ENCODE measurements at regions not wholly inside any gene's neighbourhood (a gene's known extent, or its start where the extent isn't known, plus 50 kb on each side); places are given as distances from the start of the nearest gene placed in this dataset.
"Not testable (repeated sequence)": the region's sequence is repeated elsewhere in the genome, so short reads cannot be mapped to it uniquely, and the experiment has no call there.

DNA sequence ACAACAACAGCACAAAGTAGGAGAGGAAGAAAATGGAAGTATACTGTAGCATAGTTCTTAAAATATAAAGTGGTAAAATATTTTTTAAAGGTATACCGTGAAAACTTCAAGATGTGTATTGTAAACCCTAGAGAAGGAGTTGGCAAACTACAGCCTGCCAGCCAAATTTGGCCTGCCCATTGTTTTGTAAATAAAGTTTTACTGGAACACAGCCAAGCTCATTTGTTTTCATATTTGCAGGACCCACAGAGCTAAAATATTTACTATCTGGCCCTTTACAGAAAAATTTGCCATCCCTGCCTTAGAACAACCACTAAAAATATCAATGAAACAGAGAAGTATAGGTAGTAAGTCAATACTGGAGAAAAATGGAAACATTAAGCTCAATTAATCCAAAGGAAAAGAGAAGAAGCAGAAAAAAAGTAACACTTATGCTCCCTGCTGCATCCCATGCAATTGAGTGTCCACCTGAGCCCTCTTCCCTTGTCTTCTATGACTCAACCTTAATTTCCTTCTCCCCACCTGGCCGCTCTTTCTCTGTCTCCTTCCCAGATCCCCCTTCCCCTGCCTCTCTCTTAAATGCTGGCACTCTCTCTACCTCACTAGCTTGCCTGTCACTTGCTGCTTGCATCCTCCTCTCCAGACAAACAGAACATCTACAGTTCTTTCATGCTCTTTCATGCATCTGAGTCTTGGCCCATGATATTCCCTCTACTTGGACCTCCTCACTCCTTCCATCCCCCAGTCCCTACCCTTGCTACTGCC is 50.6 kb upstream of the FER start:
- in situ Hi-C loops (cut with HindIII; ENCODE audit: low pct_ligation_motif_present, low pct_unique_long_range_greater_than_20kb, low sequenced_read_pairs): no loop called here
- no peak for DNase-seq

DNA sequence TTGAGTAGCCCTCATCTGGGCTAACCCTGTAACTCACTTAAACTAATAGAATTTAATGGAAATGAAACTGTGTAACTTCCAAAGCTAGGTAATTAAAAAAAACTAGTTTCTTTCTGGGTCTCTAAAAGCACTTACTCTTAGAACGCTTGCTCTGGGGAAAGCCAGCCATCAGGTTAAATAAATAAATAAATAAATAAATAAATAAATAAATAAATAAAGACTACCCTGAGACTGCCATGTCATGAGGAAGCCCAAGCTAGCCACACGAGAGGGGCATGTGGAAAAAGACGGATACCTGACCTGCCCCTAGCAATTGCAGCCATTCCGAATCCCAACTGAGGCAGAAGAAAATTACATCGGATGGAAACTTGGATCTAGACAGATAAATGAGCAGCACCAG is 51.3 kb upstream of the FER start:
- in situ Hi-C loops (cut with HindIII; ENCODE audit: low pct_ligation_motif_present, low pct_unique_long_range_greater_than_20kb, low sequenced_read_pairs): no loop called here
- no peak for DNase-seq

DNA sequence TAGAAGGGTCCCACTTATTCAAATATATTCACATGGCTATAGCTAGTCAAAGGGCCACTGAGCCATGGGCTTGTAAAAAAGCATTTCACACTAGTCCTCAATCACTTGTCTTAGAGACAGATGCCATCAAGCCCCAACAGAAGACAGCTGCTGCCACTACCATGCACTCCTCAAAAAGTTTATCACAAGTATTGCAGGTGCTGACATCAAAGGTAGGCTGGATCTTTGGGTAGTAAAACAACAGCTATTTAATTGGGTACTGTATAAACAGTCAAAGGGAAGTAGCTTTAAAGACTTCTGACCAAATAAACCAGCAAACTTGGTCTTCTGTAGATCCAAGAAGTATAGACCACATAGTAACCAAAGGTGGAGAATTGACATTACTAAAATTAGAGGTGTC is 59.2 kb upstream of the FER start:
- DNase-seq: no peak
- in situ Hi-C loops (cut with HindIII; ENCODE audit: low pct_ligation_motif_present, low pct_unique_long_range_greater_than_20kb, low sequenced_read_pairs): no loop called here

DNA sequence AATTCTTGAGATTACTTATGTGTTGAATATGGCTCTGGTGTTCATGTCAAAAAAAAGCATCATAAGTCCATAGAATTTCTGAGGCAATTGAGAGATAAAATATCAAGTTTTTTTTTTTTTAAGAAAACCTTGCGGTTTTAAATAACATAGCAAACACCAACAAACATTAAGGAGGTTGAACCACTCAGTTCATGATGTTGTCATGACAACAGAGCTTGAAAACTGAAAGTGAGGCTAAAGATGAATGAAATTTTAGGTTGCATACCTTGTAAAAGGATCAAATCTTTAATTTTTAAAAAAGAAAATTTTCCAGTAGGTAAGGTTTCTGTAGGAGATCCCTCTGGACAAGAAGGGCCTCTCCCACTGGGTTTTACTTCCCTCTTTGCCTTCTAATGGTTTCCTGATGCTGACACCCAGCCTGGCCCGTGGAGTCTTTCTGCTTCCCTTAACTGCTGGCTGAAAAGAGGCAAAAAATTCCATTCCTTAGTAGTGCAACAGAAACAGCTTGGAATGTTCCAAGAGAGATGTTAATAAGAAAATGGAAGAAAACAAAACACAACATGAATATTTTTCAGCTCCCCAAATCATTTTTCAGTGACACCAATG is 60.0 kb upstream of the FER start:
- in situ Hi-C loops (cut with HindIII; ENCODE audit: low pct_ligation_motif_present, low pct_unique_long_range_greater_than_20kb, low sequenced_read_pairs): no loop called here
- no peak for DNase-seq

DNA sequence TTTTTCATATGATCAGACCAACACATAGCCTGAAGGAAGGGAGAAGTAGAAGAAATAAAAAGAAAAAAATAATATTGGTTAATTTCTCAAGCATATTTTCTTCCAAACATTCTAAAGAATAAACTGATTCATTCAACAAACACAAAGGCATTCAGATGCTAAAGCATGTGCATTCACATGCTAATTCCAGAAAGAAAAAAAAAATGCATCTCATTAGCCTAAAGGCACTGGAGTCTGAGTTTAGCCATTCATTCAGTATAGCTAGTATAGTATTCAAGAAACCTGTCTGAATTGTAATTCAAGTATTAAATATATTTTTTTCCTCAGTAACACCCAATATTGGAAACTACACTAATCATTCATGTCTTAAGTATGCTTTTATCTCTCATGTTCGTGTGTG is 61.0 kb upstream of the FER start:
- no peak for DNase-seq
- in situ Hi-C loops (cut with HindIII; ENCODE audit: low pct_ligation_motif_present, low pct_unique_long_range_greater_than_20kb, low sequenced_read_pairs): no loop called here

DNA sequence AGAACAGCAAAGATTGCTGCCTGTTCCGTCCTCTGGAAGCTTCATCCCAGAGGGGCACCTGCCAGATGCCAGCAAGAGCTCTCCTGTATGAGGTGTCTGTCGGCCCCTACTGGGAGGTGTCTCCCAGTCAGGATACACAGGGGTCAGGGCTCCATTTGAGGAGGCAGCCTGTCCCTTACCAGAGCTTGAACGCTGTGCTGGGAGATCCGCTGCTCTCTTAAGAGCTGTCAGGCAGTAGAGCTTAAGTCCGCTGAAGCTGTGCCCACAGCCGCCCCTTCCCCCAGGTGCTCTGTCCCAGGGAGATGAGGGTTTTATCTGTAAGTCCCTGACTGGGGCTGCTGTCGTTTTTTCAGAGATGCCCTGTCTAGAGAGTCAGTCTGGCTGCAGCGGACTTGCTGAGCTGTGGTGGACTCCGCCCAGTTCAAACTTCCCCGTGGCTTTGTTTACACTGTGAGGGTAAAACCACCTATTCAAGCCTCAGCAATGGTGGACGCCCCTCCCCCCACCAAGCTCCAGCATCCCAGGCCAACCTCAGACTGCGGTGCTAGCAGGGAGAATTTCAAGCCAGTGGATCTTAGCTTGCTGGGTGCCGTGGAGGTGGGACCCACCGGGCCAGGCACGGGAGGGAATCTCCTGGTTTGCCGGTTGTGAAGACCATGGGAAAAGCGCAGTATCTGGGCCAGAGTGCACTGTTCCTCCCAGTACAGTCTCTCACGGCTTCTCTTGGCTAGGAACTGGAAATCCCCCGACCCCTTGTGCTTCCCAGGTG is 62.1 kb upstream of the FER start:
- in situ Hi-C loops (cut with HindIII; ENCODE audit: low pct_ligation_motif_present, low pct_unique_long_range_greater_than_20kb, low sequenced_read_pairs); DNase-seq: not testable (repeated sequence)

DNA sequence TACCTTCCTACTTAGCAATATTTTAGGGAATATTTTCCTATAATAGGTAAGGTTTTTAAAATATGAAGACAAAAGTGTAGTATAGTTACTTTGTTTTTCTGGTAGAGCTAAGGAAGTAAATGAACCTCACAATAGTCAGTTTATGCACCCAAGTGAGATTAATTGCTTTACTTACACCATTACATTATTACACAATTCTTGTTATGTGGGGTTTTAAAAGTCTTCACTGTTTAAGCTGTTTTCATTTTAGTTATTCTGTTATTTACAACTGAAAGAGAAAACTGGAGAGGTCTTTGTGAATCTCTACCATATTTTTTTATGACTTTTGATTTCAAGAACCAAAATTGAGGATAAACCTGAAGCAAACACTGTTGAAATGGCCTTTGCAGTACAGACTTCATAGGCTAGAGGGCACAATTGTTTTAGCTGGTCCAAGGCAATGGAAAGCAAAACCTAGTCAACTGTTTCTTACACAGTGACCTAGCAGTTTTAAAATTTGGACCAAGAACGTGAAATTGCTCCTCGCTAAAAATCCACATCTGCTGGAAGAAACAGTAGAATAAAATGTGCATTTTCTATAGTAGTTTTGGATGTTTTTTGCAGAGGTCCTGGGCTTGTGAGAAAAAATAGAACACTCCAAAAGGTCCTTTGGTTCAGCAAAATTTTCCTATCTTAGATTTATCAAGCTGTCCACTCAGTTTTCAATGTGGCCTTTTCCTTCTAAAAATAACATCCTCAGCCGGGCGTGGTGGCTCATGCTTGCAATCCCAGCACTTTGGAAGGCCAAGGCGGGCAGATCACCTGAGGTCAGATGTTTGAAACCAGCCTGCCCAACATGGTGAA is 66.4 kb upstream of the FER start:
- in situ Hi-C loops (cut with HindIII; ENCODE audit: low pct_ligation_motif_present, low pct_unique_long_range_greater_than_20kb, low sequenced_read_pairs): no loop called here
- peak; percentile 60 for DNase-seq

DNA sequence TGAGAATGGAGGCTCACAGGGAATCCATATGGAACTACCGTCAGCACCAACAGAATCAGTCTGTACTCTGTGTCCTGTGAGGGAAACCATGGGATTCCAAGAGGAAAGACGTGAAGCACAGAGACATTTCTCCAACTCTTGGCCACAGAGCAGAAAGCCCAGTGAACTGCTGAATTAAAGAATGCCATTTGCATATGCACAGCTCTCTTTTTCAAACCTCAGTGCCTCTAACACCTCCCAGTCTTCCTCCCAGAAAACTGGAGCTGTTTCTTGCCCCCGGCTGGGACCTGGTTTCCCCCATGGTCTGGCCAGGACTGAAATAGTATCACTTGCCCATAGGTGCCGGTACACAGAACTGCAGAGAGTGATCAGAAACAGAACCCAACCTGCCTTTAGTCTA is 69.6 kb upstream of the FER start:
- in situ Hi-C loops (cut with HindIII; ENCODE audit: low pct_ligation_motif_present, low pct_unique_long_range_greater_than_20kb, low sequenced_read_pairs): no loop called here
- DNase-seq: no peak

DNA sequence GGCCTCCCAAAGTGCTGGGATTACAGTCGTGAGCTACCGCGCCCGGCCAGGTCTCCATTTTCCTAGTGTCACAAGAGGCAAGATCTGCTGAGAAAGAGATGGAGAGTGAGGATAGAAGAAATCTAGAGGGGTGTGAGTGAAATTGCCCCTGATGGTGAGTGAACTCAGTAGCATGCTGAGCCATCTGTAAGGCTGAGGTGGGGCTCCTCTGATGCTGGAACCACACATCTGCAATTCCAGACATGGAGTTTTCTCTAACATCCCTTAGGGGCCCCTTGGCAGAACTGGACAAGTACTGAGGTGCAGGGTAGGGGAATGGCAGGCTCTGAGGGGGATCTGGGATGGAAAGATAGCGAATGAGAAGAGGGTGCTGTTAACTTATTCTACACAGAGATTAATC is 72.0 kb upstream of the FER start:
- no peak for DNase-seq
- in situ Hi-C loops (cut with HindIII; ENCODE audit: low pct_ligation_motif_present, low pct_unique_long_range_greater_than_20kb, low sequenced_read_pairs): no loop called here

DNA sequence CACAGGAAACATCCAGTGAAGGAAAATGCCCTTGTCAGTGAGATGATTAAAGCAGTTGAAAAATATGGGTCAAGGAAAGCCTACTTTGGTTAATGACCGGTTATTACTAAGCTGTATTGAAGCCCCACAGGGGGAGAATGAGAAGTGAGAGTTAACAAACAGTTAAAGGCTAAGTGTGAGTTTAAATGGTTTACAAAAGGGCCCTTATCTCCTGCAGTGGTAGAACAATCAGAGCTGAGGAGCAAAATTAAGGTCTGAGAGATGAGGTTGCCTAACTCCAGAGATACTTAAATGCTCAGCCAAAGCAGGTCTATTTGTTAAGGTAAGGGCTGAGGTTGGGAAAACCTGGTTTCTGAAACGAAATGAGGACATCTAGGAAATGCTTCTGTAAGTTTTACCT is 75.1 kb upstream of the FER start:
- no peak for DNase-seq
- in situ Hi-C loops (cut with HindIII; ENCODE audit: low pct_ligation_motif_present, low pct_unique_long_range_greater_than_20kb, low sequenced_read_pairs): no loop called here

DNA sequence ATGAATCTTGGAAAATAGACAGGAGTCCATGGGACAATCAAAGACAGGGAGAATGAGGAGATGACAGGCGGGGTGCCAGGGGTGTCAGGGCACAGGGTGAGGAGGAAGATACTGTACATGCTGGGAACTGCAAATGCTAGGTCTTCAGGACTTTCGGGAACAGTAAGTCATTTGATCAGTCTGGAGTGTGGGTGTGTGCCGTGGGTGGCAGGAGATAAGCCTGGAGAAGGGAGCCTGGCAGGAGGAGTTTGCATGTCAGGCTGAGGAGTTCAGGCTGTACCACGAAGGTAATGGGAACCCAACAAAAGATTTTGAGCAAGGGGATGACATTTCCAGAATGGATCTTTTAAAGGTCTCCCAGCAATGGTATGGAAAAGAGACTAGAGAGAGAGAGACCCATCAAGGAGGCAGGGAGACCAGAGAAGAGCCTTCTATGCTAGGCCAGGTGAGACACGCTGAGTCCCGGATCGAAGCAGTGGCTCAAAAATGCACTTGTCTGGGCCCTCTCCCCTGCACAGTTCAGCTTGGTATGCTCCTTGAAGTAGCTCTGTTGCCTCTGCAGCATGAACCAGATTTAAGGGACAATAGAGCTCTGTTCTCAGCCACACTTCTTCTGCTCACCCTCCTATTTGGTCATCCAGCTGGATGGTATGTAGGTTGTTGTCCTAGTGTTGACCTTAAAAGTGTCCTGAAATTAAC is 77.0 kb upstream of the FER start:
- in situ Hi-C loops (cut with HindIII; ENCODE audit: low pct_ligation_motif_present, low pct_unique_long_range_greater_than_20kb, low sequenced_read_pairs): no loop called here
- DNase-seq: no peak

DNA sequence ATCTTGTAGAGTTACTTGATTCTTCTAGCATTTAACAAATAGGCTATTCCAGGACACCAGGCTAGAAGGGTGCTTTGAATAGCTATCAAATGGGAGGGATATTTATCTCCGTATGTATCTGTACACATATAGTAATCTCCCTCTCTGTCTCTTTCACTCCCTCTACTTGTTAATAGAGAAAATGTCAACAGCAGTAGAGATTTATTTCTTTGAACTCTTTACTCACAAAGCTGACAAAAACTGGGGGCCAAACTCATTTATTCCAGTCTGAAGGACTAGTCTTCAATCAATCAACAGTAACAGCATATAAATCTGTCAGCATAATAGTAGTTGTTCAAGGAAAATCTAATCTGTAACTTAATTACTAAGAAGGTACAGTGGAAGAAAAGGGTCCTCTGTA is 78.2 kb upstream of the FER start:
- in situ Hi-C loops (cut with HindIII; ENCODE audit: low pct_ligation_motif_present, low pct_unique_long_range_greater_than_20kb, low sequenced_read_pairs): no loop called here
- no peak for DNase-seq

DNA sequence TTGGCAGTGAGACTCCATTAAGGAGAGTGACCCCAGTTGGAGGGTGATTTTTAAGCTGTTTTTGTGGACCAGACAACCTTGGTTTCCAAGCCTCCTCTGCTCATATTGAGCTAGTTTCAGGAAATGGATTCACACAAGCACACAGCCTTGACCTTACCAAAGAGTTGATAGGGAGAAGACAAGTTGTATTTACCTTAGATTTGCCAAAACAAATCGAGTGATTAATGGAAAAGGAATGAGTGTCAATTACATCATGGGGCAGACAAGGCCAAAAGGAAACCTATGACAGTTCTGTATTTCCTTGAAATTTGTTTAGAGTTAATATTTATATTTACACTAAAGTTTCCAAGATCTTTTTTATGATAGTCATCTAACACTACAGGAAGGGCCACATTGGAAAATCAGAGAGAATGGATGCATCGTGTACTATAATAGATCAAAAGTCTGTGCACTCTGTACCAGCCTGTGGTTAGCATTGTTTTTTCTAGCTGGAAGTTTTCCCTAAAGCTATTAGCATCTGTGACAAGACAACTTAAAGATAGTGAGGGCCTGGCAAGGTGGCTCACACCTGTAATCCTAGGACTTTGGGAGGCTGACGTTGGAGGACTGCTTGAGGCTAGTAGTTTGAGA is 86.0 kb upstream of the FER start:
- no peak for DNase-seq
- in situ Hi-C loops (cut with HindIII; ENCODE audit: low pct_ligation_motif_present, low pct_unique_long_range_greater_than_20kb, low sequenced_read_pairs): no loop called here

DNA sequence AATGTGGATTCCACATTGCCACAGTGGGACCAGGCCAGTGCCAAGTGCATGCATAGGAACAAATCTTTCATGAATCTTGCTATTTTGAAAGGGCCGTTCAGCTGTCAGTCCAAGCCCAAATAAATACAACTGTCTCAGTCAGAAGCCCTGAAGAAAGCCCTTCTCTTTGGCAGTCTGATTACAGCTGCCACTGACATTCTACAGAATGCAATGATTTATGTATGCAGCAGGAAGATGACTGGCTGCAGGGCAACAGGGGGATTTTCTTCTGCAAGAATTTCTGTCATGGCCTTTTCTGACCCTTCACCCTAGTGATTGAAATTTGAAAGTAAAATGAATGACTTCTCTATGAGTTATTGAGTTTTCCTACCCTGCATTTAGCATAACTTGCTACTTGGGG is 86.7 kb upstream of the FER start:
- in situ Hi-C loops (cut with HindIII; ENCODE audit: low pct_ligation_motif_present, low pct_unique_long_range_greater_than_20kb, low sequenced_read_pairs): no loop called here
- DNase-seq: no peak

DNA sequence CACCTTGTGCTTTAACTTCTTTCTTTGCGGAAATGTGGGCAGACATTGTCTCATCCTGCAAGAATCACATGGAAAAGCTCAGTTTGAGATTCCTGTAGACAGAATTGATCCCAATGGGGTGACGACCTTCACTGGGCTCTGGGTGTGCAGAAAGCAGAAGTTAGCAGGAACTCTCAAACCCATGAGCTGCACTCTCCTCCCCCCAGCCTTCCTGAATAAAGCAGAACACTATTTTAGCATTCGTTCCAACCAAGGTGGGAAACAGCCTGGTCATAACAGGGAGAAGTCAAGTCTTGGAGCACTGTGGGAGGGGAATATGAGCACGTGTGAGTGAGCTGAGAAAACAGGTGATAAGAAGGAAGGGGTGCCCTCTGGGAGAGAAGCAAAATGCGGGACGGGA is 87.4 kb upstream of the FER start:
- in situ Hi-C loops (cut with HindIII; ENCODE audit: low pct_ligation_motif_present, low pct_unique_long_range_greater_than_20kb, low sequenced_read_pairs): no loop called here
- no peak for DNase-seq

DNA sequence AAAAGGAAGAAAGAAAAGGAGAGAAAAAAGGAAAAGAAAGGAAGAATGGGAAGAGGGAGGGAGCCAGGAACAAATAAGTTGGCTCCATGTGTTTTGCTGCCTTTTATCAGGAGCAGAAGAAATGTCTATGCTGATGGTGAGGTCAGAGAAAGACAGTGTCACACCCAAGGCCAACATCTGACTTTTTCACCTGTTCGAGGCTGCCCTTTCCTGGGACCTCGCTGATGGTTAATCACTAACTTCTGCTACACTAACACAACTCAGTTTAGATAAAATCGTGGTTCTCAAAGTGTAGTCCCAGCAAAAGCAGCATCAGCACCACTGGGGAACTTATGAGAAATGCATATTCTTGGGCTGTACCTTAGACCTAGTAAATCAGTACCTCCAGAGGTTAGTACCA is 88.2 kb upstream of the FER start:
- in situ Hi-C loops (cut with HindIII; ENCODE audit: low pct_ligation_motif_present, low pct_unique_long_range_greater_than_20kb, low sequenced_read_pairs): no loop called here
- DNase-seq: no peak

DNA sequence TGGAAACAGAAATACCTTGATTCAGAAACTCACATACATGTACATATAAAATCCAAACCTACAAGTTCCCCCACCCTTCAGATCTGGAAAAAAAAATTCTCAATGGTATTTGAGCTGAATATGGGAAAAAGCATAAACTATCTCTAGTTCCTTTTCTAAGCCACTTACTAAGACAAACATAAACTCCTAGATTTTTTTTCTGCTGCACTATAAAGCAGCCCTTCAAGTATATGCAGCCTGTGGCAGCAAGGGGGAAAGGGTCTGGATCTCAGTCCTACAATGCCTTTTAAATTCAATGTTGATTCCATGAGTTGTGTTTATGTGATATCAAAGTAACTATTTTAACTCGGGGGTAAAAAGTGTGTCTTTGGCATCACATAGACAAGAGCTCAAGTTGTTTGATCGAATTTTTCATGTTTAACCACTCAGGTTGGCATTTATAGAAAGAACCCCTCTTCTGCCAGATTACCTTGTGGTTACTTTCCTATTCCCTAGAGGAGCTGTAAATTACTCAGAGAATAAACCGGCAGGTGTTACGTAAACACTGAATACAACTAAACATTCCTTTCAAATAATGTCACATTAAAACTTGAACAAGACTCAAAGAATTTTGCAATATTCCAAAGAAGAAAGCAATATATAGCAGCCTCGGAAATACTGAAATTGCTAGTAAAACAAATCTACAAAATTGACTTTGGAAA is 91.8 kb upstream of the FER start:
- DNase-seq: no peak
- in situ Hi-C loops (cut with HindIII; ENCODE audit: low pct_ligation_motif_present, low pct_unique_long_range_greater_than_20kb, low sequenced_read_pairs): no loop called here

DNA sequence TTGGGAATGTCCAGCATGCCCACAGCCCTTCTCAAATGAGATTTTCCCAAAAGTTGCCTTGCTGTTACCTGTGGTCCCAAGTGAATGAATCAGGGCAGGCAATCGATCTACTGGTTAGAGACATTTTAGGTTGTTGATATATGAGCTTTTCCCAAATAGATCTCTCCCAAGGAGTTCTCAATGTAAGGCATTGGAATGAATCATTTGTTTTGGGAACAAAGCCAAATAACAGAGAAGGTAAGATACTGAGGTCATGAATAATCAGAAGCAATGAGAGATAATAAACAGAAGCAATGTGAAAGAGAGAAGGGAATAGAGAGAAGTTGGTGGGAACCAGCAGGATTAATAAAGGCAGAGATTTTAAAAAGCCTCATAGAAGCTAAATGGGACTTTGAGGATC is 93.6 kb upstream of the FER start:
- in situ Hi-C loops (cut with HindIII; ENCODE audit: low pct_ligation_motif_present, low pct_unique_long_range_greater_than_20kb, low sequenced_read_pairs): no loop called here
- DNase-seq: no peak
